ENCODE measurements at regions not wholly inside any gene's neighbourhood (a gene's known extent, or its start where the extent isn't known, plus 50 kb on each side); places are given as distances from the start of the nearest gene placed in this dataset.

- TF ChIP-seq CTCF (IDR thresholded peaks at IDR 0.05; ENCODE audit: poor library complexity, severe bottlenecking) (no peak), MXI1 (conservative IDR thresholded peaks at IDR 0.05; ENCODE audit: poor library complexity, severe bottlenecking) (no peak), EZH2 (IDR thresholded peaks at IDR 0.05; ENCODE audit: borderline replicate concordance, insufficient read depth, low read length, poor library complexity, severe bottlenecking) (no peak), EP300 (conservative IDR thresholded peaks at IDR 0.05; ENCODE audit: poor library complexity, severe bottlenecking) (no peak), RAD21 (conservative IDR thresholded peaks at IDR 0.05) (no peak)
Observed at GRCh38 chr5:86881493-86882090, 263.9 kb downstream of the COX7C start.

Measured in neural cell (in vitro differentiated cells).